NB4 (cell line): ENCODE measurements at regions not wholly inside any gene's neighbourhood (a gene's known extent, or its start where the extent isn't known, plus 50 kb on each side); places are given as distances from the start of the nearest gene placed in this dataset.

Experiments
- MYC ChIP-seq: IDR thresholded peaks from 2 replicates; pipeline ENCODE4 v1.6.1; 2011; ENCODE audit warnings: low read depth, low read length
- POLR2A ChIP-seq: IDR thresholded peaks from 2 replicates; pipeline ENCODE4 v1.6.1; 2011; ENCODE audit warnings: mild to moderate bottlenecking; ENCODE audit not compliant: insufficient read length; ENCODE audit errors: extremely low read depth
- TF ChIP-seq, protein P1 (sequence below): IDR thresholded peaks from one replicate; pipeline ENCODE4 v1.5.1; 2012; ENCODE audit warnings: low read depth, low read length
- TF ChIP-seq, protein P2 (sequence below): IDR thresholded peaks from 2 replicates; pipeline ENCODE4 v1.6.1; 2011; ENCODE audit warnings: low read depth, low read length

DNA sequence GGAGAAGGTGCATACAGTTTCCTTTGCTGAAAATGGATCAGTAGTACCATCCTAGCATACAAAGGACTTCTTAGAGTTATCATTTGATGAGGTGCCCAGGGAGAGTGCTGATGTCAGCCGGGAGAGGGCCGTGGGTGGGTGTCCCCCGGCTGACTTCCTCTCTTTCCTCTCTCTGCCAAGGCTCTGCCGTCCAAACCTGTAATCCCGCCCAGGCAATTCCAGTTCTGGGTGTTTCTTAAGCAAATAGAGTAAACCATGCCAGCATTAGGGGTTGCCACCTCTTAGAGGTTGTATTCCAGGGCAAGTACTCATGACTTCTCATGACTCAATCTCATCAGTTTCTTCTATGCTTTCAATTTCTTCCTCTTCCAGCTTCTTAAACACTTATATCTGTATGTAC lies 117.2 kb downstream of the GATA6 start:
- TF ChIP-seq, protein P1, sequence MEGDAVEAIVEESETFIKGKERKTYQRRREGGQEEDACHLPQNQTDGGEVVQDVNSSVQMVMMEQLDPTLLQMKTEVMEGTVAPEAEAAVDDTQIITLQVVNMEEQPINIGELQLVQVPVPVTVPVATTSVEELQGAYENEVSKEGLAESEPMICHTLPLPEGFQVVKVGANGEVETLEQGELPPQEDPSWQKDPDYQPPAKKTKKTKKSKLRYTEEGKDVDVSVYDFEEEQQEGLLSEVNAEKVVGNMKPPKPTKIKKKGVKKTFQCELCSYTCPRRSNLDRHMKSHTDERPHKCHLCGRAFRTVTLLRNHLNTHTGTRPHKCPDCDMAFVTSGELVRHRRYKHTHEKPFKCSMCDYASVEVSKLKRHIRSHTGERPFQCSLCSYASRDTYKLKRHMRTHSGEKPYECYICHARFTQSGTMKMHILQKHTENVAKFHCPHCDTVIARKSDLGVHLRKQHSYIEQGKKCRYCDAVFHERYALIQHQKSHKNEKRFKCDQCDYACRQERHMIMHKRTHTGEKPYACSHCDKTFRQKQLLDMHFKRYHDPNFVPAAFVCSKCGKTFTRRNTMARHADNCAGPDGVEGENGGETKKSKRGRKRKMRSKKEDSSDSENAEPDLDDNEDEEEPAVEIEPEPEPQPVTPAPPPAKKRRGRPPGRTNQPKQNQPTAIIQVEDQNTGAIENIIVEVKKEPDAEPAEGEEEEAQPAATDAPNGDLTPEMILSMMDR, result no peak
- no peak for TF ChIP-seq POLR2A
- TF ChIP-seq, protein P2, sequence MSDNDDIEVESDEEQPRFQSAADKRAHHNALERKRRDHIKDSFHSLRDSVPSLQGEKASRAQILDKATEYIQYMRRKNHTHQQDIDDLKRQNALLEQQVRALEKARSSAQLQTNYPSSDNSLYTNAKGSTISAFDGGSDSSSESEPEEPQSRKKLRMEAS, result no peak
- no peak for TF ChIP-seq MYC
